Immature natural killer cell (primary cell): ENCODE measurements at regions not wholly inside any gene's neighbourhood (a gene's known extent, or its start where the extent isn't known, plus 50 kb on each side); places are given as distances from the start of the nearest gene placed in this dataset.

ENCODE experiments used
- DNase-seq, 3 donors: peaks; one replicate each; pipeline ENCODE4 v3.0.0; 2022; ENCODE audit warnings: mixed read lengths in 1 of 3
- H3K27ac Mint-ChIP-seq, 6 donors: one replicate each; pipeline ENCODE4 v1.8.0; 2020; ENCODE audit warnings: mixed read lengths in 6 of 6, mild to moderate bottlenecking in 5 of 6, inconsistent platforms in 4 of 6, moderate library complexity in 3 of 6
- H3K27me3 Mint-ChIP-seq, 3 donors: one replicate each; pipeline ENCODE4 v1.8.0; 2020 to 2021; ENCODE audit warnings: low read depth in 3 of 3, mild to moderate bottlenecking in 3 of 3, mixed read lengths in 3 of 3, moderate library complexity in 3 of 3, inconsistent platforms in 1 of 3
- H3K36me3 Mint-ChIP-seq, 3 donors: one replicate each; pipeline ENCODE4 v1.8.0; 2020; ENCODE audit warnings: mixed read lengths in 3 of 3, inconsistent platforms in 2 of 3, mild to moderate bottlenecking in 2 of 3
- H3K4me1 Mint-ChIP-seq, 2 donors: one replicate each; pipeline ENCODE4 v1.8.0; 2020; ENCODE audit warnings: inconsistent platforms in 2 of 2, mild to moderate bottlenecking in 2 of 2, mixed read lengths in 2 of 2, moderate library complexity in 1 of 2
- H3K4me3 Mint-ChIP-seq, 5 donors: one replicate each; pipeline ENCODE4 v1.8.0; 2020; ENCODE audit warnings: mild to moderate bottlenecking in 5 of 5, mixed read lengths in 5 of 5, inconsistent platforms in 3 of 5, moderate library complexity in 3 of 5
- H3K9me3 Mint-ChIP-seq, 6 donors: one replicate each; pipeline ENCODE4 v1.8.0; 2020; ENCODE audit warnings: mild to moderate bottlenecking in 6 of 6, mixed read lengths in 6 of 6, inconsistent platforms in 4 of 6, moderate library complexity in 3 of 6

DNA sequence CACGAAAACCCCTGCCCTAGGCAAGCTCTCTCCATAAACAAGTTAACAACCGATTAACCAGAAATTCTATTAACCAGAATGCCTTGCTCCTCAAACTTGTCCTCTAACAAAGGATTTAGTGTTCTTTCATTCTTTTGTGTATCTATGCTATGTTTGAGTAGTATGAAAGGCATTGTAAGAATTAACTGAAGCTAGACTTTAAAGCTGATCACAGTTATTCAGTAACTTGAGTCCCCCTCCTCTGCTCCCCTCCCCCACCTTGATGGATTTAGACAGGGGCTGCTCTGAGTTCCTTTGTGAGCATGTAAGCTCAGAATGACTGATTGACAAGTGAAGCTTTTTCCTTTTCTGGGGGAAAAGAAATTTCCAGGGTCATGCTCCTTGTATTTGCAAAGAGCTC, 257.6 kb downstream of the TTLL7 start:
- Mint-ChIP-seq H3K27me3 (peaks cover 0 to 3% (median 2%) of the 10 kb centered on the region in 3 donors), H3K4me3 (no peak overlapping the region), H3K9me3 (peaks cover 0 to 9% (median 2%) of the 10 kb centered on the region in 6 donors), H3K4me1 (no peaks in the 10 kb centered on the region), H3K36me3 (no peaks in the 10 kb centered on the region), H3K27ac (no peak overlapping the region)
- DNase-seq: no peak

DNA sequence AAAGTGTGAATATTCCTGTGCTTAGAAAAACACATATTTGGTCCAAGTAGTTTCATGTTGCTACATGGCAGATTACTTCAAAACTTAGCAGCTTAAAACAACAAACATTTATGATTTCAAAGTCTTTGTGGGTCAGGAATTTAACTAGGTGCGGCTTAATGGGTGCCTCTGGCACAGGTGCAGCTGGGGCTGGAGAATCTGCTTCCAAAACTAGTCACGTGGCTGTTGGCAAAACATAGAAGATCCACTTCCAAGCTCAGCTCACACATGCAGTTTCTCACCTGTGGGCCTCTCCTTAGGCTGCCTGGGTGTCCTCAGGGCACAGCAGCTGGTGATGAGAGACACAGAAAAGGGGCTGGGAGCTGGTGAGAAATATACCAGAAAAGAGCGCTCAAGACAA, 263.4 kb downstream of the TTLL7 start:
- Mint-ChIP-seq H3K9me3 (peaks cover 0 to 16% (median 4%) of the 10 kb centered on the region in 6 donors), H3K27ac (no peak overlapping the region), H3K27me3 (peaks cover 0 to 3% (median 2%) of the 10 kb centered on the region in 3 donors), H3K36me3 (no peaks in the 10 kb centered on the region), H3K4me3 (no peak overlapping the region), H3K4me1 (no peaks in the 10 kb centered on the region)
- DNase-seq: no peak

DNA sequence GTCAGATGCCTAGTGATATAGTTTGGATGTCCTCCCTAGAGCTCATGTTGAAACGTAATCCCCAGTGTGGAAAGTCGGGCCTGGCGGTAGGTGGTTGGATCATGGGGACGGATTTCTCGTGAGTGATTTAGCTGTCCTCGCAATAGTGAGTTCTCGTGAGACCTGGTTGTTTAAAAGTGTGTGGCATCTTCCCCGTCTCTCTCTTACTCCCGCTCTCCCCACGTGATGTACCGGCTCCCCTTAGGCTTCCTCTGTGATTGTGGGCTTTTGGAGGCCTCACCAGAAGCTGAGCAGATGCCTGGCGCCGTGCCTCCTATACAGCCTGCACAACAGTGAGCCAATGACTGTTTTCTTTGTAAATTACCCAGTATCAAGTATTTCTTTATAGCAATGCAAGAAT, 264.5 kb downstream of the TTLL7 start:
- no peak for DNase-seq
- Mint-ChIP-seq H3K36me3 (no peaks in the 10 kb centered on the region), H3K4me3 (no peak overlapping the region), H3K9me3 (peaks cover 0 to 14% (median 4%) of the 10 kb centered on the region in 6 donors), H3K27me3 (peaks cover 0 to 2% (median 0%) of the 10 kb centered on the region in 3 donors), H3K27ac (no peak overlapping the region), H3K4me1 (no peaks in the 10 kb centered on the region)

DNA sequence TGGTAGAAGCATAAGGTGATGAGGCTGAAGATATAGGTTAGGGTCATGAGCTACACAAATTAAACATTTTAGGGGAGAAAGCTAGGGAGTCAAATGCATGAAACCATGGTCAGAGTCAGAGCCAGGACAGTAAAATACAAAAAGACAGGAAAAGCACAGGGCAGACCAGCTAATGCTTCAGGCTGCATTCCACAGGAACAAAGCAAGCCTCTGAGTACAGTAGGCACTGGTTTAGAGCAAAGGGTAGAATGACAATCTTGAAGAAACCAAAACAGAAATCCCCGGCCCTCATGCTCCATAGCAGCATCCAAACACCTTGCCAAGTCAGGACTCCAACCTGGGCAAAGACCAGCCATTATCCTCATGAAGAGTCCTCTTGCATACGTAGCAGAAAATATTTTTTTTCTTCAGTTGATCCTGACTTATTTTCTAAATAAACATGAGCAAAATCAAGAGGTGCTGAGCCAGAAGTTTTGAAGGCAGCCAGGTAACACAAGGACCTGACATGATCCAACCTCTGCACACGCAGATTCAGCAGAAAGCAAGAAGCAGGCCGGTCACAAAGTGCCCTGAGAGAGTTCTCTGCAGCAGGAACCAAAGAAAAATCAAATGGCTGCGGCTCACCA, 273.1 kb downstream of the TTLL7 start:
- Mint-ChIP-seq H3K36me3 (no peaks in the 10 kb centered on the region), H3K27me3 (peaks cover 0 to 2% (median 0%) of the 10 kb centered on the region in 3 donors), H3K4me1 (no peaks in the 10 kb centered on the region), H3K4me3 (no peak overlapping the region), H3K9me3 (peaks cover 0 to 6% (median 2%) of the 10 kb centered on the region in 6 donors), H3K27ac (no peak overlapping the region)
- DNase-seq: no peak

DNA sequence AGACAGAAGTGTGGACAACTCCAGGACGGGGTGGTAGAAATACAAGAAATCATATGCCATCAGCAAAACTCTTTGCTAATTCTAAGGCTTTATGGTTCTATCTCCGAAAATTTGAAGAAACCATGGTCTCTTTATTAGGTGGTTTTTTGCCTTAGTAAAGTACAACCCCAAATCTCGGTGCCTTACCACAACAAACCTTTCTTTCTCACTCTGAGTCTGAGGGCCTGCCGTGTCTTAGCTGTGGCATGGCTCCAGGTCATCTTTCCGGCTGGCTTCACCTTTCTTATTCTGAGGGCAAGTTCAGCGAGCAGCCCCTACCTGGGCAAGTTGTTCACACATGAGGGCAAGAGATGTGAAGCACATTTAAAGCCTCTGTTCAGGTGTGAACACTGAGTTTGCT, 280.6 kb downstream of the TTLL7 start:
- Mint-ChIP-seq H3K27me3 (peaks cover 0 to 2% (median 0%) of the 10 kb centered on the region in 3 donors), H3K4me3 (no peak overlapping the region), H3K4me1 (no peaks in the 10 kb centered on the region), H3K36me3 (no peaks in the 10 kb centered on the region), H3K9me3 (peaks cover 0 to 6% (median 0%) of the 10 kb centered on the region in 6 donors), H3K27ac (no peak overlapping the region)
- no peak for DNase-seq

DNA sequence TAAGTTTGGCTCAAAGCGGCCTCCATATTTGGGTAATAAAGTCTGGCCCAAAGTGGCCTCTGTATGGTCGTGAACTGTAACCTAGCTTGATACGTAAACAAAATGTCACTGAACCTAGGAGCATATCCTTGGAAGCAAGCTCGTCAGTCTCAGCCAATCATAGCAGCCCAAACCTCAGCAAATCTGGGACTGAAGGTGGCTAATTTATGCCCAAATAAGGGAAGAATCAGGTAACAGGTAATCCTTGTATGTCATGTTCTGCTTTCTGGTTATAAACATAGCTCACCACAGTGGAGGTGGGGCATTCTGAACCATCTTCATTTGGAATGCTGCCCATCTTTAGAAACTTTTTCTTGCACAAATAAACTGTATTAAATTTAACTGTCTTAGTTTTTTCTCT, 281.1 kb downstream of the TTLL7 start:
- no peaks in the 10 kb centered on the region for H3K36me3 Mint-ChIP-seq
- H3K27ac Mint-ChIP-seq: no peak overlapping the region
- peaks cover 0 to 8% (median 0%) of the 10 kb centered on the region in 6 donors for H3K9me3 Mint-ChIP-seq
- H3K27me3 Mint-ChIP-seq: peaks cover 0 to 2% (median 0%) of the 10 kb centered on the region in 3 donors
- H3K4me1 Mint-ChIP-seq: no peaks in the 10 kb centered on the region
- H3K4me3 Mint-ChIP-seq: no peak overlapping the region
- no peak for DNase-seq

DNA sequence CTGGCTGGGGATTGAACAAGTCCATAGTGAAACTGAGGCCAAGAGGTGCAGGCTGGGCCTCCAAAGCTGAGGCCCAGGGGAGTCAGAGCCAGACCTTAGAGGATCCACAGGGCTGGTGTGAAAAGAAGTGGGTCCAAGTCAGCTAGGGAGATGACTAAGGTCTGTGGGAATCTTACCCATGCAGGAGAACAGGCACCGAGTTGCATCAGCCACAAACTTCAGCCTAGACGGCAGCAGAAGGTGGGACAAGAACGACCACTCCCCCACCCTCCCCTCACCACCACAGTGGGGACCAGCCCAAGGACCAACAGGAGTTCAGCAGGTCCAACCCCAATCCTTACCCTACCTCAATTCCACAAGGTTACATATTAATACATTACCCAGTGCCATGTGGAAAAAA, 282.3 kb downstream of the TTLL7 start:
- Mint-ChIP-seq H3K27ac (no peak overlapping the region), H3K4me3 (no peak overlapping the region), H3K27me3 (peaks cover 0 to 2% (median under 1%) of the 10 kb centered on the region in 3 donors), H3K36me3 (no peaks in the 10 kb centered on the region), H3K9me3 (peaks cover 0 to 9% (median 1%) of the 10 kb centered on the region in 6 donors), H3K4me1 (no peaks in the 10 kb centered on the region)
- DNase-seq: no peak

DNA sequence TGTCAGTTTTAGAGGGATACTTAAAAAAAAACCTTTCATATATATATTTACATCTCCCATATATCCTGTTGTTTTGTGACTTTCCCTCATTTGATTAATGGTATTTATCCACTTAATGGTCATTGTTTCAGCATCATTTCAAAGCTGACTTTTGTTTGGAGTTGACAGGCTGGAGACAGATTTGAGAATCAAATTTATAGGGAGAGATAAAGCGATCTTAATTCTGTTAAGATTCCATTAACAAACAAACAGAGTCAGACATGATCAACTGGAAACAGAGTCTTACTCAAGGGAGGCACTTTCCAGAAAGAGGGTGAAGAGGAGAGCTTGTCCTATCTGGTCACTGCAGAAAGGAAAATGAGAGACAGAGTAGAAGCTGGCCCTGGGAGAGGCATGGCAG, 283.4 kb downstream of the TTLL7 start:
- Mint-ChIP-seq H3K27me3 (peaks cover 0 to 1% (median 0%) of the 10 kb centered on the region in 3 donors), H3K4me1 (no peaks in the 10 kb centered on the region), H3K36me3 (no peaks in the 10 kb centered on the region), H3K27ac (no peak overlapping the region), H3K9me3 (peaks cover 0 to 9% (median 1%) of the 10 kb centered on the region in 6 donors), H3K4me3 (no peak overlapping the region)
- no peak for DNase-seq

DNA sequence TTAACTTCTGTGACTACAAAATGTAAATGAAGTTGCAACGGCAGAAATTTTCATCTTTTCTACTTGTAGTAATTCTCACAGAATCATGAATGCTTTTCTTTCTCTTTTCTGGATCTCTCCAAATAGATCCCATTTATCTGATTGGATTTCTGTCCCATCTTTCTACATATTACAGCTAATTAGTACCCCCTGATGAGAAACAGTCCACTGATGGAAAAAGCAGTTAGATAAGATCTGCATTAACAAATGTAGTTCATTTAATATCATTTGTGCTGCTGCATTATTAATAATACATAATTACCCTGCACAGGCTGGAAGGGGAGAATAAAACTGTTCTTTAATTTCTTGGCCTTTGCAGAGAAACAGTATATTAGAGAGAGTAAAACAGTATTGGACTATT, 289.3 kb downstream of the TTLL7 start:
- H3K27me3 Mint-ChIP-seq: peaks cover 0 to 1% (median 0%) of the 10 kb centered on the region in 3 donors
- DNase-seq: no peak
- no peaks in the 10 kb centered on the region for H3K36me3 Mint-ChIP-seq
- no peak overlapping the region for H3K27ac Mint-ChIP-seq
- H3K4me3 Mint-ChIP-seq: no peak overlapping the region
- H3K4me1 Mint-ChIP-seq: no peaks in the 10 kb centered on the region
- H3K9me3 Mint-ChIP-seq: peaks cover 0 to 6% (median 4%) of the 10 kb centered on the region in 6 donors

DNA sequence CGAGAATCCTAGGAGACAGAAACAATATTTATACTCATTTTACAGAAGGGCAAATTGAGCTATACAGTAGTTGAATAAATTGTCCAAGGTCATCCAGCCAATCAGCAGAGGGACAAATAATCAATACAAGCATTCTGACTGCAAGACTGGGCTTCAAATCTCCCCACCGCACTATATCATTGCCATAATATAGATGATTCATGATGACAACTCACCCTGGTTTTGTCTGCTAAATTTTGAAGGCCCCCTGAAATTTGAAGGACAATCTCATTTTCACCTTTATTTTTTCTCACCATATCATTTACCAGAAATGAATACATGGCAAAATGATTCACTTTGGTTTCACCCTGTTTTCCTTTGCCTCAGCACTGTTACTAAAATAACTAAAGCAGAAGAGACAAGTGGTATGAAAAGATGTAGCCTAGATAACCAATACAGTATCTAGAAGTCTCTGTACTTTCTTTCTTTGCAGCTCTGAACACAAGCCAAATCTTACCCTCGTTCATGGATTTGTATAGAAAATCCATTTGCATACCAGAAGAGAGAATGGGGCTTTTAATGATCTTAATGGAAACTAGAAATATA, 292.5 kb downstream of the TTLL7 start:
- Mint-ChIP-seq H3K27me3 (peaks cover 0 to 2% (median 1%) of the 10 kb centered on the region in 3 donors), H3K27ac (no peak overlapping the region), H3K36me3 (no peaks in the 10 kb centered on the region), H3K9me3 (peaks cover 0 to 5% (median 4%) of the 10 kb centered on the region in 6 donors), H3K4me1 (no peaks in the 10 kb centered on the region), H3K4me3 (no peak overlapping the region)
- no peak for DNase-seq

DNA sequence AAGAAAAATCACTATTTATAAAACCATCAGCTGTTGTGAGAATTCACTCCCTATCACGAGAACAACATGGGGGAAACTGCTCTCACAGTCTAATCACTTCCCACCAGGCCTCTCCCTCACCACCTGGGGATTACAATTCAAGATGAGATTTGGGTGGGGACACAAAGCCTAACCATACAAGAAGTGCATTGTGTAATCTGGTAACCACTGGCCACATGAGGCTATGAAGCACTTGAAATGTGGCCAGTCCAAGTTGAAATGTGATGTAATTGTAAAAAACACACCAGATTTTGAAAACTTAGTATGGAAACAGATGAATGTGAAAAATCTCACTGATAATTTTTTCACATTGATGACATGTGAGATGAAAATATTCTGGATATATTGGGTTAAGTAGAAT, 293.8 kb downstream of the TTLL7 start:
- Mint-ChIP-seq H3K4me3 (no peak overlapping the region), H3K4me1 (no peaks in the 10 kb centered on the region), H3K27ac (no peak overlapping the region), H3K36me3 (no peaks in the 10 kb centered on the region), H3K9me3 (peaks cover 0 to 5% (median 4%) of the 10 kb centered on the region in 6 donors), H3K27me3 (peaks cover 0 to 2% (median 1%) of the 10 kb centered on the region in 3 donors)
- no peak for DNase-seq

DNA sequence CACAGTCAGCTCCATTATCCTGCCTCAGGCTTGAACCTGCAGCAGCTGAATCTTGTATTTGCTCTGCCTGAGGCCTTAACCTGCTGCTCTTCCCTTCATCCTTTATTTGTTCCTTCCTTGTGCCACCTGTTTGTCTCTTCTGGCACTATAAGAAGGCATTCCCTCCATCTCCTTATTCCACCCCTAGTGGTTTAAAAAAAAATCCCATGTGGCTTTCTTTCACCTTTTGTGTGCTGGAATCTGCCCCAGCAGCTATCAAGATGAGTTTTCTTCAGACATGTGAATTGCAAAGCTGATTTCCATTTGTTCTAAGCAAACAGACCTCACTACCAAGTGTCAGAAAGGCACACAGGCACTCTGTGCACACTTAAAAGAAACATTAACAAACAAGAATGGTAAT, 294.6 kb downstream of the TTLL7 start:
- H3K27ac Mint-ChIP-seq: no peak overlapping the region

DNA sequence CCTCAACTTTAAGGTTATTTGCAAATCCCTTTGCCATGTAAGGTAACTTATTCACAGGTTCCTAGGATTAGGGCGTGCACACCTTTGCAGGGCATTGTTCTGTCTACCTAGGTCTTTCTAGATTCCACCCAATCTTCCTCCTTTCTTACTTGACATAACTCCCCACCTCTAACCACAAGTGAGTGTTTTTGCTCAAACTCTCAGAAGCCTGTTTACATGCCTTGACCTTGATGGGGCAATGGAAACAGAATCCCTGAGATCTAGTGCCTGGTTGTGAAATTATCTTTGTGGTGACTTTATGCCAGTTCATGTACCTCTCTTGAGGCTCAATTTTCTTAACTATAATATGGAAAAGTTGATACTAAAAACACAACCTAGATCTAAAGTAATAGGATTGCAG, 296.6 kb downstream of the TTLL7 start:
- no peak for DNase-seq
- H3K4me3 Mint-ChIP-seq: no peak overlapping the region
- H3K27ac Mint-ChIP-seq: no peak overlapping the region

More for the DNA sequence above, 294.6 kb downstream of the TTLL7 start:
- Mint-ChIP-seq H3K27me3 (peaks cover under 1 to 2% (median 1%) of the 10 kb centered on the region in 3 donors), H3K4me1 (no peaks in the 10 kb centered on the region), H3K9me3 (peaks cover 0 to 5% (median 4%) of the 10 kb centered on the region in 6 donors), H3K36me3 (no peaks in the 10 kb centered on the region), H3K4me3 (no peak overlapping the region)
- no peak for DNase-seq

DNA sequence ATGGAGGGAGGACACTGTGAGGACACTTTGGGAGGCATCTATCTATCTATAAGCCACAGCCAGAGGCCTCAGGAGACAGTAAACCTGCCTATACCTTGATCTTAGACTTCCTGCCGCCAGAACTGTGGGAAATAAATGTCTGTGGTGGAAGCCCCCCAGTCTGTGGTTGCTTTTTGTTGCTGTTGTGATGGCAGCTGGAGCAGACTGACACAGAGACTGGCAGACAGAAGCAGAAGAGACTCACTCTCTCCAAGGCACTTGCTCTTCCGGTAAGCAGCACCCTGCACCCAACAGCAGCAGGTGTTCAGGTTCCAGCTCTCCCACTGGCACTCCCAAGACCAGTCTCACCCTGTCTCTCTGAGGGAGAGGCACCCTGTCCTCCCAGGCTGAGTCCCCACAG, 297.6 kb downstream of the TTLL7 start:
- Mint-ChIP-seq H3K27me3 (peaks cover 1 to 2% (median 2%) of the 10 kb centered on the region in 3 donors), H3K27ac (no peak overlapping the region), H3K36me3 (no peaks in the 10 kb centered on the region), H3K4me1 (no peaks in the 10 kb centered on the region), H3K9me3 (peaks cover 0 to 7% (median 3%) of the 10 kb centered on the region in 6 donors), H3K4me3 (no peak overlapping the region)
- no peak for DNase-seq

More for the DNA sequence above, 296.6 kb downstream of the TTLL7 start:
- no peaks in the 10 kb centered on the region for H3K4me1 Mint-ChIP-seq
- H3K27me3 Mint-ChIP-seq: peaks cover 1 to 2% (median 2%) of the 10 kb centered on the region in 3 donors
- H3K36me3 Mint-ChIP-seq: no peaks in the 10 kb centered on the region
- H3K9me3 Mint-ChIP-seq: peaks cover 0 to 5% (median 4%) of the 10 kb centered on the region in 6 donors
